Hindlimb muscle (tissue), 1 donor: ENCODE measurements at regions not wholly inside any gene's neighbourhood (a gene's known extent, or its start where the extent isn't known, plus 50 kb on each side); places are given as distances from the start of the nearest gene placed in this dataset.
"Not testable (repeated sequence)": the region's sequence is repeated elsewhere in the genome, so short reads cannot be mapped to it uniquely, and the experiment has no call there.

Experiments
- DNase-seq: peaks from one replicate; pipeline ENCODE4 v3.0.0-alpha.2; 2013

DNA sequence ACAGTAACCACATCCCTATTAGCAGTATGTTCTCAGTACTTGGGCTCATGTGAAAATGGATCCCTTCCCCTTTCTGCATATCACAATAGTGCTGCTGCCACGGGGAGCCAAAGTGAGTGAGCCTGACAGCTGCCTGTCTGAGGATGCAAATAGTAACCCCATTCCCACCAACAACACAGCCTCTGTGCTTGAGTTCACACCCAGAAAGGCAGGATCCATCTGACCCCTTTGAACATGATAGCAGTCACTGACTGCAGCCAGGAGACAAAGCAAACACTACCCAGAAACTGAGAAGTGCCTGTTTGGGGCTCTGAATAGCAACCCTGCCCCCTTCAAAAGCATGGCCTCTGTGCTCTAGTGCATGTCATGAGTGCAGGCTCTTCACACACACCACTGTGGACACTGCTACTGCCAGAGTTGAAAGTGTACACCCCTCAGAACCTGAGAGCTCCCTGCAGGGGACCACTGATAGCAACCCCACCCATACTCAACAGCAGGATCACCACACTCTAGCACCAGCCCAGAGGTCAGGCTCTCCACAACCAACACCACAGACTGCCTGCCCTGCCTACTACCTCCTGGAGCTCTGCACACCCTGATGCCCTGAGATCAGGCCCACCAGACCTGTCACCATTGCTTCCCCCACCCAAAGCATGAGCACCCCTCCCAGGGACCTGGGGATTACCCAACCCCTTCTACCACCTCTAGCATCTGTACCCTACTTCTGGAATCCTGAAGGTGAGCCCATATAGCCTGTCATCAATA lies 1563.5 kb upstream of the PRR20A start:
- no peak for DNase-seq

DNA sequence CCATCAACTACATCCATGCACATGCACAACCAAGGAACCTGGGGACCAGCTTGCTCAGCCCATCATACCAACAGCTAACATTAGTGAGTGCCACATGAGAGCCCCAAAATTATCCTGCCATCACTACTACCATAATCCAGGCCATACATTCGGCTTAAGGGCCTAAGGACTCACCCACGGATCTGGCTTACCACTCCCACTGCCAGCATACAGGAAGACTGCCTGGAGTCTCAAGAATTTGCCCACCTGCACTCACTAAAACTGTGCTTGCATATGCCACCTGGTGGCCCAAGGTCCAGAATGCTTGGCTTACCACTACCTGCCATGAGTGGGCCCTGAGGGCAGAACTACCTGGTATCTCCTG lies 1562.9 kb upstream of the PRR20A start:
- no peak for DNase-seq

DNA sequence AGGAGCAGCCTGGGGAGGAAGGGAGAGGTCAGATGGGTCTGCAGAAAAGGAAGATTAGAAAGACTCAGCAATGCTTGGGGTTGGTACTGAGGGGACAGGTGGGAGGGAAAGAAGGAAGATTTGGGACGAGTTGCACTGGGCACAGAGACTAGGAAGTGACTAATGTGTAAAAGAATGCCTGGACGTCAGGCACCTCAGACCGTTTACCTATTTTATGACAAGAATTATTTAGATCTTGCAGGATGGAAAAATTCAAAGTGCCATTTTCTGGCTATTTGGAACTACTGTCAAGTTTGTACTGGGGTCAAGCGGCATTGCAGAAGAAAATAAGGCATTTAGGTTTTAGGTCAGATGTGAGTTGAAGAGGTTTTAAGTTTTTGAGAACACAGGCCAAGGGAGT lies 1558.4 kb upstream of the PRR20A start:
- DNase-seq, result not testable (repeated sequence)

DNA sequence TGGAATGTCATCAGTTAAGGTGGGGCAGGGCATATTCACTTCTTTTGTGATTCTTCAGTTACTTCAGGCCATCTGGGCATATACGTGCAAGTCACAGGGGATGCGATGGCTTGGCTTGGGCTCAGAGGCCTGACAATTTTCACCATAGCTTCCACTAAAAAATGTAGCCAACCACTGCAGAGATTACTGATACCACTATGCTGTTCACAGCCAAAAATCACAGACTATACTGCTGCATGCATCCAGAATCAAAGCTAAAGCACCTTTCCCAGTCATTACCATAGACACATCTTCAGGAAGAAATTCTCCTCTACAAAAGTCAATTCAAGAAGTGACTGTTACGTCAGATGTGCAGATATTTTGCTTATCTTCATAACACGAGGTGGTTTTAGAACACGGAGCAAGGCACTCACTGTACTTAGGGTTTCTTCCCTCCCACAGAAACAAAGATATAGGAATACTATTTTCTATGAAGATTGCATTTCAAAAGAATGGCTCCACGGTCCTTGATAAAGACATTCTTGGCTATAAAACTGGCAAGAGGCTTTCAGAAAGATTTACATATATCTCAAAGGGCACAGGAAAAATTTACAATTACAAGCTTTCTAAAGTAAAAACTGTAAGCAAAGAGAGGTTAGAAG lies 1556.6 kb upstream of the PRR20A start:
- no peak for DNase-seq

DNA sequence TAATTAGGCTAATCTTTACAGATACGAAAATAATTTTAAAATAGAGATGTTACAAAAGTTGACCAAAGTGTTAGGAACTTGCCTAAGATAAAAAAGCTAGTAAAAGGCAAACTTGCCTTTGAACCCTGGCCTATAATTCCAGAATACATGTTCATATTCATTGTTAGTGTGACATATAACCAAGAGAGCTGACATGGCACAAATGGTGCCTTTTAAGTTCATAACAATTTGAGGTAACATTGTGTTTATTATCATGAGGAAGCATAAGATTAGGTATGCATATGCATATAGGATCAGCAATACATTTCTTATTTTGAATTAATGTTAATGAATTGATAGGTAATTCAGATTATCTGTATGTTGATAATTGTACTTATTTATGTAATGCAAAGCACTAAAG lies 1537.9 kb upstream of the PRR20A start:
- DNase-seq, result no peak

DNA sequence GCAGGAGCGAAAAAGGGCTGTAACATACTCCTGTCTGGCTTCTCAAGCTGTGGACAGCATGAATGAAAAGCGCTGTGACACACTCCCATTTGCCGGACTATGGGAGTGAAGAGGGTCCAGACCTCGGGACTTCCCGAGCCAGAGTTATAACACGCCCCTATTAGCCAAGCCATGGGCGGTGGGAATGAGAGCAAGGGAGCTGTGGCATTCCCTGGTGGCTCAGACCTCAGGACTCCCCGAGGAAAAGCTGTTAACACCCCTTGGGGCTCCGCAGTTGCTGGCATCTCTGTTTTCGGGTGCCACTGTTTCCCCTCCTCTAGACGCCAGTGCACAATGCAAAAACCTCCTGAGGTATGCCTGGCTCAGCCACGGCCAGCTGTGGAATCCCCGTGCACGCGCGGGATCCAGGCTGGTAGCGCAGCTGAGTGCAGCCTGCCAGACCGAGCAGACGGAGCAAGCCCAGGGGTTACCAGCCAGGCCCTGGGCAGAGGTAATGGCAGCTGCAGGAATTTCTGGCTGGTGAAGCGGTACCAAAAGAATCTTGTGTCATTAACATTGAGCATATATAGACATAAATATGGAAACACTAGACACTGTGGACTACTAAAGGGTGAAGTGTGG lies 1534.6 kb upstream of the PRR20A start:
- no peak for DNase-seq

DNA sequence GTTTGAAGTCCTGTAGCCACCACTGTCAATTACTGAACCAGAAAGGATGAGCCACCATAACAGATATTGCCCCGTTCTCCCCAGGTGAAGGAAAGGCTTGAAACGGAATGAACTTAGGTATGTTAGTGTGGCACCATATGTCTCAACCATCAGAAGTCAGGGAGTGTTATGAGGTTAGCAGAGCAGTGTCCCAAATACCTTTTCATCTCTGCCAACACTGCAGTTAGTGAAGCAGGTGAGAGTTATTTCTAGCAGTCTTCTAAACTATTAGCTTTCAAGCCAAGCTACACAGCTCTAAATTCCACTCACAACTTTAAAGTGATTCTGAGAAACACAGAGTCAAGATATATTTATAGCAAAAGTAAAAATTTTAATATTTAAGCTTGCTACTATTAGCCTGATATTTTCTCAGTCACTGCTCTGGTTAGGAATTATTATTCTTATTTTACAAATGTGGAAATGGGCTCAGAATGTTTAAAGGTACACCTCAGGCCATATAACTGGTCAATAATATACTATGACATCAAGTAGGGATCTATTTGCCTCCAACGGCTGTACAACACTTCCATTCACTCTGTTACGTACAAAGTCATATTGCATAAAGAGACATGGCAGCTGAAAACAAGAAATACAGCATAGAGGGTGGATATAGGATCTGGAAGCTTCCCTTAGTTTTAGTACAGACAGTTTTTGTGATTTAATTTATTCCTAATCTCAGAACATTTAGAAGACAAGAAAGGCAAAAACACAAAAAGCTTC lies 1527.1 kb upstream of the PRR20A start:
- DNase-seq, result no peak

DNA sequence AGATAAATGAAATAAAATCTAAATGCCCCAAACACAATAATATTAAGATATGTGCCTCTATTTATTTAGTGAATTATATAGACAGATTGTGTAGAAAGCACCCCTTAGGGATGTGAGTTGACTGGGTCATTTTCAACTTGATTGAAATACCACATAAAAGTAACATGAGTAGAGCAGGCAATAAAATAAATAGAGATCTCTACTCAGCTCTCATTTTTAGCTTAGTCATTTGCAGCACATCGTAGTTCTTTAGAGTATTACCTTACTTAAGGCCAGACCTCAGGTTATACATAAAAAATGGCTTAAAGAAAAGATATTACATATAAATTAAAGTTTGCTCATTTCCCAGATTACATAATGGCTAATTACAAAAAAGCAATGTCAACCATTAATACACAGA lies 1525.6 kb upstream of the PRR20A start:
- no peak for DNase-seq

DNA sequence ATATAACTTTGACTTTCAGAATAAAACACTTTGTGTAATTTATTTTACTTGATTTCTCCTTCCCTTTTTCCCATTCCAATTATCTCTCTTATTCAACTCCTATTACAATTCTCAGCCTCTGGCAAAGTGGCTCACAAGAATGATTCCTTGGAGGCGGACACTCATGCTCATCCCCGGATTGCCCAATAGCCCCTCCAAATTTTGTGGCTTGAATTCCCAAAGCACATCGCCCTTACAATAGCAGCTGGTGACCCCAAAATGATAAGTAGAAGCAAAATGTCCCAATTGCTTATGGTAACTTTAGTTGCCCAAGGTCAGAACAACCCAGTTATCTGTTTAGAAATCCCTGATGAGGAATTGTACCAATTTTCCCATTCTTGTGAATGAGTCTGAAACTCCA lies 1523.5 kb upstream of the PRR20A start:
- DNase-seq, result no peak

DNA sequence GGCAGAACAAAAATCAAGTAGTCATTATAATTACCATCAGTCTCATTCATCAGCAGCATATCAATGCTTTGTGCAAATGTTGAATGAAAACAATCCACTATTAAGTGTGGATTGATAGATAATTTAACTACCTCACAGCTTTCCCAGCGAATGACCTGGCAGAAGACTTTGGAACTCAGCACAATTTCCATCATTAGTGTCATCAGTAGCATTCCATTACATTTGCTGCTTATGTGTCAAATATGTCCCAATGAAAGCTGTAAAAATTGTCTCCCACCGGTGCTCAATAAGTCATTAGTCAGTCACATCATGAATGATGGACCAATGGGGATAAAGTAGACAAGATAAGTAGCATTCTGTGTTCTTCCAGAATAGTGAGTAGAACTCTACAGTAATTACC lies 1513.5 kb upstream of the PRR20A start:
- DNase-seq, result no peak

DNA sequence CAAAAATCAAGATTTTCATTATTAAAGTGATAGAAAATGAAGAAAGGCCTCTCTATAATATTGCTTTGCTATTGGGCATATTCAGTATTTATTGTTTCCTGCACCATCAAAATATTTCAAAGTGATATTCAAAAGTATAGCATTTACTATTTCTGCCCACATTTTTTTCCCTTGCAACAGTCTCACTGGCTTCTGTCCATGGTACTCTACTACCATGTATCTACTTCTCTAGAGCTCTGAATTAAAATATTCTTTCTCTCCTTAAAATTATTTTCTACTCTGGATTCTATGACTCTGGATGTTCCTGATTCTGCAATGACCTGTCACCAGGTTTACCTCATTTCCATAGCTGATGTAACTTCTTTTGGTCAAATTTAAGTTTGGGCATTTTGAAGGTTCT lies 1508.3 kb upstream of the PRR20A start:
- DNase-seq, result no peak

DNA sequence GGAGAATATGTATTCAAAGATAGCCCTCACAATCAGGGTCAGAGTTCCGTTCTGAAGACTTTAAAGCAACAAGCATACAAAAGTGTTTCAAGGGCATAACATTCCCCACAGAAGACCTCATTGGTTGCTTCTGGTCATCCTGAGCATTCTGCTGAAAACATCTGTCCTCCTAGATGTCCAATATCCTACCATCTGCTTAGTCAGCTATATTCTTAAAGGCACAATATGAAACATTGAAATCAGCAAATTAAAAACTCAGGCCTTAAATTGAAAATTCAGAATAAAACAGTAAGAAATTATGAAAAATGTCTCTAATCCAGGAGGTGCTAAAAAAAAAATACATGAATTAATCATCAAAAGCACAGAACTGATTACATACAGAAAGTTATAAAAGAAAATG lies 1491.2 kb upstream of the PRR20A start:
- no peak for DNase-seq

DNA sequence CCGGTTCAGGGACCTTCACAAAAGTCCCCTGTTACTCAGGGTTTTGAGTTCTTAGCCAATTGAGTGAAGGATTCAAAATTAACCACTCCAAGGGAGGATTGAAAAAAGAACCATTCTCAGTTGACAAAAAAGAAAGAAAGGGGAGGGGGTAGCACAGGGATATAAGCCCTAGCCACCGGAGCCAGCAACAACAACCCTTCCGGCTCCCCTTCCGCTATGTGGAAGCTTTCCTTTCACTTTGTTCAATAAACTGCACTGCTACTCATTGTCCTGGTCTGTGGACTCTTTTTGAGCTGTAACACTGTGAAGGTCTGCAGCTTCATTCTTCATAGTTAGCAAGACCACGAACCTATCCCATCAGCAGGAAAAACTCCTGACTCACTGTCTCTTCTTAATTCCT lies 1488.1 kb upstream of the PRR20A start:
- no peak for DNase-seq

DNA sequence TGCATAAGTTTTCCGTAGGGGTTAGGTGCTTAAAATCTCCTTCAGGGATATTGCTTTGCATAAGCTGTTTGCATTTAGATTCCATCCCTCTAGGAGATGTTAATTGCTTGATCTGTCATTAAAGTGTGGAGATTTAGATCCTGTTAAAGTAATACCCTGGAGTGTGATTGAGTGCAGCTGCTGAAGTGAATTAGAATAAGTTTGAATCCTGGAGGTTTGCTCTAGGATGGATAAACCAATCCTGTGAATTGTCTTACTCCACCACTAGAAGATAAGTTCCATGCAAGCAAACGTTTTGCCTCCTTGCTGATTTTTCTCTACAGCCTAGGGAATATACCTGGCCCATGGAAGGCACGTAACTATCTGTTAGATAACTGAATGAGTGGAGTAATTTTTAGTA lies 1487.2 kb upstream of the PRR20A start:
- no peak for DNase-seq

DNA sequence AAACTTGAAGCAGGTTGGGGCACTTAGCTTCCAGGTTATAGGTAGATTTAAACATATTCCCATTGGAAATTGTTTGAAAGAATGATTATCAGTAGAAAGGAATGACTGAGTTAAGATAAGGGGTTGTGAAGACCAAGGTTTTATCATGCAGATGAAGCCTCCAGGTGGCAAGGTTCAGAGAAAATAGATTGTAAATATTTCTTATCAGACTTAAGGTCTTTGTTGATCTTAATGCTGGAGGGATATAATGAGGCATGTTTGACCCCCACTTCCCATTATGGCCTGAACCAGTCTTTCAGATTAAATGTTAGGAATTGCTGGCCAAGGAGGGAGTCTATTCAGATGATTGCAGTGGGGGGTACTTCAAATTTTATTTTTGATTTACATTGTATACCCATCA lies 1486.5 kb upstream of the PRR20A start:
- DNase-seq, result no peak

DNA sequence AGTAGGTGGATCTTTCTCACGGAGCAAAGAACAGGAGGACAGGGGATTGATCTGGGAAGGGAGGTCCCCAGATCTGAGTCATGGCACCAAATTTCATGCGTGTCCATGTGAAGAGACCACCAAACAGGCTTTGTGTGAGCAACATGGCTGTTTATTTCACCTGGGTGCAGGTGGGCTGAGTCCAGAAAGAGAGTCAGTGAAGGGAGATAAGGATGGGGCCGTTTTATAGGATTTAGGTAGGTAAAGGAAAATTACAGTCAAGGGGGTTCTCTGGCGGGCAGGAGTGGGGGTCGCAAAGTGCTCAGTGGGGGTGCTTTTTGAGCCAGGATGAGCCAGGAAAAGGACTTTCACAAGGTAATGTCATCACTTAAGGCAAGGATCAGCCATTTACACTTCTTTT lies 1480.5 kb upstream of the PRR20A start:
- DNase-seq, result not testable (repeated sequence)

DNA sequence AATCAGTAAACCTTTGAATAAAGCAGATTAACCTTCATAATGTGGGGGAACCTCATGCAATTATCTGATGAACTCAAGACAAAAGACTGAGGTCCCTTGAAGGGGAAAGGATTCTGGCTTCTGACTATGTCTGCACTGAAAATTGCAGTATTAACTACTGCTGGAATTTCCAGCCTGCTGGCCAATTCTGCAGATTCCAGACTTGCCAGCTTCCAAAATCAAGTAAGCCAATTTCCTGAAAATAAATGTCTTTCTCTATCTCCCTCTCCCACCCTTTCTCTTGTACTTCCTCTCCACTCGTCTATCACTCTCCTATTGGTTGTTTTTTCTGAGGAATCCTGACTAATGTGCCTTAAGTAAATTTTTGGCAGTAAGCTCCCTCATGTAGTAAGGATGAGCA lies 1479.9 kb upstream of the PRR20A start:
- DNase-seq, result peak; percentile 11

DNA sequence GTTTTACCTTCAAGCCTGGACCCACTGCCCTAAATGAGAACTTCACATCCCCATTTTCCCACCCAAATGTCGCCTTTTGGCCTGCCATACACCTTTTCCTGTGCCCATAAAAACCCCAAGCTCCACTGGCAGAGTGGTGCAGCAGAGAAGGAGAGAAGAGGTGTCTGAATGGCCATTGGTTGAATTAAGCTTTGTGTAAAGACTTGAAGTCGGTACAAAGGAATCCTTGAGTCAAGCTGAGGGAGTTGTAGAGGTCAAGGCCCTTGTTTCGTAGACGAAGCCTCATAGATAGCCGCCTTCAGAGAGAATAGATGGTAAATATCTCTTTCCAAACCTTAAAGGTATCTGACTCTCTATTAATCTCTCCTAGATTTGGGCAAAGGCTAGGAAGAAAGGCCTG lies 1479.2 kb upstream of the PRR20A start:
- DNase-seq, result no peak

DNA sequence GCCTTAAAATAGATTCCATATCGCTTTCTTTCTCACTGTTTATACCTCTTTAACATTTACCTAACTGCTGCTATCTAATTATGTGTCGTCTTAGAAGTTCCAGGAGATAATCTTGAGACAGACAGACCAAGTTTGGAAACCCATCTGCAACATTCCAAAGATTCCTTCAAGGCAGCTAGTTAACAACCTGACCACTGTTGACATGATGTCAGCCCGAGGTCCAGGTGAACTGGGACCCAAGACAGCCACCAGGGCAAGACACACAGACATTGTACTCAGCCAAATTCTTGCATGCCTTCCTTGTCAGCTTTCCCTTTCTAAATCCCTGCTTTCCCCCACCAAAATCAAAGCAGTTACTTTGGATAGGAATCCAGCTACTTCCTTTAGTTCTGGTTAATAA lies 1476.5 kb upstream of the PRR20A start:
- no peak for DNase-seq

DNA sequence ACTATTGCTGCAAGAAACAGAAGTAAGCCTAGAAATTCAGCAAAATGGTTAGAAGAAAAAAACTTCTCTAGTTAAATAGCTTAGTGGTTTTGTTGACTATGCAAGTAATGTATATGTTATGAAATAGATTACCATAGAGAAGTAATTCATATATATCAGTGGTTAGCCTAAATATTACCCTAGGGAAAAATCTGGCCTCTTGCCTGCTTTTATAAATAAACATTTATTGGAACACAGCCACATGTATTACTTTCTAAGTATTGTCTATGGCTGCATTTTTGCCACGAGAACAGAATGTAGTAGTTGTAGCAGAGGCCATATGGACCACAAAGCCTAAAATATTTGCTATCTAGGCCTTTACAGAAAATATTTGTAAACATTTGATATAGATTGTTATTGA lies 1471.7 kb upstream of the PRR20A start:
- no peak for DNase-seq

DNA sequence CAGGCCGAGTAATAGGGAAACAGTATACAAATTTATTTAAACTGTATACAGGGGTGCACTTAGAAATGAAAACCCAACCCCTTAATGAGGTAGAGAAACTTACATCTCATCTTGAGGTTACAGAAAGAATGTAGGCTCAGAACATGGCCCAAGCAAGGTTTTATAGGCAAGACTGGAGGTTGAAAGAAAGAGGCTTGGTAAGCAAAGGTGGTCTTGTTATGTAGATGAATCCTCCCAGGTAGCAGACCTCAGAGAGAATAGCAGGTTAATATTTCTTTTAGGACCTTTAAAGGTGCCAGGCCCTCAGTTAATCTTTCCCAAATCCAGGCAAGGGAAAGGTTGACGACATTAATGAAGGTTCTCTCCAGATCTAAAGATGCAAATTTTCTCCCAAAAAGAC lies 1466.8 kb upstream of the PRR20A start:
- DNase-seq, result no peak

DNA sequence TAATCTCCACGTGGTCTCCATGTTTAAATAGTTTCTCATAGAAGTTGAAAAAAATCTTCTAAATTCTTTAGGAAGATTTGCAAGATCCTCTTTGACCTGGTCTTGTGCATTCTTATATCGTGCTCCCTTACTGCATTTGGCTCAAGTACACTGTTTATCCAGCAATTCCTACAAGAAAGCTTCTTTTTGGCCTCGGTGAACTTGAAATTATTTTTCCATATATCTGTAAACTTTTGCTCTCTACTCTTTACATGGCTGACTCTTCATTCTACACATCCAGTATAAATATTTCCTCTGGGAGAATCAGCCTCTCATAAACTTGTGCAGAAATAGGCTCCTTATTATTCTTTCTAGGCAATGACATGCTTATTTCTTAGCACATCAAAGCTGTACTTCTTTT lies 1457.9 kb upstream of the PRR20A start:
- no peak for DNase-seq

DNA sequence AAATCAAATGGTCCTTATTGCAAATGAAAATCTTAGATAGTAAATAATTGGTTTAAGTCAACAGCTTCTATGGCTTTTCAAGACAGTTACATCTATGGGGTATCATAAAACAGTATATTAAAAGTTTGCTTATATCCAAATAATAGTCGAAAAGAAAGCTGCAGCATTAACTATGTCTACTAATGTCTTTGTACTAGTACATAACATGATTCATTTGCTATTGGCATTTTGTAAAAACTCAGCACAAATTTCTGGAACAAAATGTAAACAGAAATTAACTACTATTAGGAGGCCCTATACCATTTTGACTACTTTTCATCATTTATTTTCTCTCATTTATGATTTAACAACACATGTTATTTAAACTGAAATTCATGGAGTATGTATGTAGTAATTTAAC lies 1435.2 kb upstream of the PRR20A start:
- DNase-seq, result no peak

DNA sequence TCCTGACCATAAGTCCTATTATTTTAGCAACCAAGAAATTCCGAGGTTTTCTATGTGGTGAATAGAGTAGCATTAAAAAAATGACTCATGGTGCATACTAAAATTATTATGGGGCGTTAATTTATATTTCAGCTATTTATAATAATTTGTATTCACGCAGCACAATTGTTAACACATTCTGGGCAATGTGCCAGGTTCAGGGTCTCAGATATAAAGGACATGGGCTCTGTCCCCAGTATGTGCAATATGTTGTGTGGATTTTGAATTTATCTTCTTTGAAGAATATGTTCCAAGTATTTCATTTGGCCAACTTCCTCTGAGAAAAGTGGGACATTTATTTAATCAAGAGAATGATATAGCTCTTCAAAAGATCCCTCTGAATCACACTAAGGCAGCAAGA lies 1434.7 kb upstream of the PRR20A start:
- DNase-seq, result no peak
